Fibroblast of skin of left quadriceps (primary cell): ENCODE measurements at regions not wholly inside any gene's neighbourhood (a gene's known extent, or its start where the extent isn't known, plus 50 kb on each side); places are given as distances from the start of the nearest gene placed in this dataset.
"Not testable (repeated sequence)": the region's sequence is repeated elsewhere in the genome, so short reads cannot be mapped to it uniquely, and the experiment has no call there.

Experiments
- DNase-seq, 2 experiments: peaks; one replicate each; pipeline ENCODE4 v3.0.0-alpha.2; 2013; ENCODE audit warnings: low read depth in 2 of 2

- DNase-seq = no peak
These were observed 83.3 kb upstream of the KIT start for GRCh38 chr4:54574500-54574899.

- no peak for DNase-seq
These were observed 81.8 kb upstream of the KIT start for GRCh38 chr4:54575919-54576318.

GRCh38 chr4:54581807-54582206 is 76.0 kb upstream of the KIT start:
- no peak for DNase-seq

- DNase-seq = peak in 1 of 2 experiments; percentile 11
These were observed 72.3 kb upstream of the KIT start for GRCh38 chr4:54585321-54586000.

- peak; percentile 22 to 31 for DNase-seq
These were observed 71.3 kb upstream of the KIT start for GRCh38 chr4:54586320-54586955.

- no peak for DNase-seq
These were observed 70.5 kb upstream of the KIT start for GRCh38 chr4:54587107-54587891.

GRCh38 chr4:54588404-54588803 is 69.4 kb upstream of the KIT start:
- no peak for DNase-seq

- no peak for DNase-seq
These were observed 68.2 kb upstream of the KIT start for GRCh38 chr4:54589586-54589985.

GRCh38 chr4:54593795-54594322 is 63.9 kb upstream of the KIT start:
- DNase-seq = no peak

- DNase-seq = no peak
These were observed 61.6 kb upstream of the KIT start for GRCh38 chr4:54596201-54596600.

GRCh38 chr4:54597678-54598077 is 60.1 kb upstream of the KIT start:
- DNase-seq = not testable (repeated sequence)

GRCh38 chr4:54602175-54602574 is 55.6 kb upstream of the KIT start:
- not testable (repeated sequence) for DNase-seq

- no peak for DNase-seq
These were observed 50.7 kb upstream of the KIT start for GRCh38 chr4:54607067-54607466.

- no peak for DNase-seq
These were observed 50.2 kb upstream of the KIT start for GRCh38 chr4:54607521-54607920.
